HUES48 (cell line): ENCODE measurements at regions not wholly inside any gene's neighbourhood (a gene's known extent, or its start where the extent isn't known, plus 50 kb on each side); places are given as distances from the start of the nearest gene placed in this dataset.

Experiments
- H3K27ac ChIP-seq: one replicate; pipeline ENCODE4 v1.7.0; 2013; ENCODE audit warnings: low read depth, low read length, inconsistent platforms
- H3K27me3 ChIP-seq: 2 replicates; pipeline ENCODE4 v1.6.1; 2013; ENCODE audit warnings: mild to moderate bottlenecking, low read length; ENCODE audit not compliant: control insufficient read depth, insufficient read depth
- H3K36me3 ChIP-seq: 2 replicates; pipeline ENCODE4 v1.6.1; 2013; ENCODE audit warnings: low read length; ENCODE audit not compliant: control insufficient read depth, insufficient read depth
- H3K4me1 ChIP-seq: 2 replicates; pipeline ENCODE4 v1.6.1; 2013; ENCODE audit warnings: mild to moderate bottlenecking, low read length; ENCODE audit not compliant: control insufficient read depth, insufficient read depth
- H3K4me3 ChIP-seq: 2 replicates; pipeline ENCODE4 v1.5.1; 2013; ENCODE audit warnings: mild to moderate bottlenecking, low read depth, low read length
- H3K9ac ChIP-seq: 2 replicates; pipeline ENCODE4 v1.6.1; 2013; ENCODE audit warnings: mild to moderate bottlenecking, low read depth, low read length, moderate library complexity
- H3K9me3 ChIP-seq: 2 replicates; pipeline ENCODE4 v1.6.1; 2013; ENCODE audit warnings: low read length; ENCODE audit not compliant: control insufficient read depth, insufficient read depth

DNA sequence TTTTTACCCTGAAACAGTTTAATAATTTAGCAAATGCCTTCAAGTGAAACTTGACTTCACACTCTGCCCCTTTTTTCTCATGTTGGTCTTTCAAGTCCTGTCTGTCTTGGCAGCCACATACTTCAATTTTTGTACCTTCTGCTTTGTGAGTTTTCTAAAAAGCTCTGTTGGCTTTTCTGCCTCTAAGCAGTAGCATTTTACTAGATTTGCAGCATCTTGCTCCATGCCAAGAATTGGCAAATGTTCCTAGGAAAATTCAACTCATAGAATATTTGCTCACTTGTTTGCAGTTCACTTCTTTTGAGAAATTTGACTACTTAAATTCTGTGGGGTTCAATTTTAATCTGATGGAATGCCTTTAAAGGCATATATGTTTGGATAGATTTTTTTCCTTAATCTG is 59.2 kb downstream of the FAM47A start:
- no peaks in the 10 kb centered on the region for H3K27me3 ChIP-seq
- H3K9me3 ChIP-seq: no peaks in the 10 kb centered on the region
- no peak overlapping the region for H3K4me3 ChIP-seq
- H3K36me3 ChIP-seq: no peaks in the 10 kb centered on the region
- no peak overlapping the region for H3K9ac ChIP-seq
- H3K4me1 ChIP-seq: no peaks in the 10 kb centered on the region
- no peak overlapping the region for H3K27ac ChIP-seq

- no peaks in the 10 kb centered on the region for H3K9me3 ChIP-seq
- H3K4me3 ChIP-seq: no peak overlapping the region
- H3K9ac ChIP-seq: no peak overlapping the region
- peaks cover 6% of the 10 kb centered on the region; the same call in 1 of the 2 replicates for H3K4me1 ChIP-seq
- H3K27ac ChIP-seq: no peak overlapping the region
- H3K27me3 ChIP-seq: no peaks in the 10 kb centered on the region
- no peaks in the 10 kb centered on the region for H3K36me3 ChIP-seq
Observed at GRCh38 chrX:34063616-34064015, 68.5 kb downstream of the FAM47A start.

GRCh38 chrX:34058005-34058404 is 74.1 kb downstream of the FAM47A start:
- Histone ChIP-seq H3K9me3 (no peaks in the 10 kb centered on the region), H3K27me3 (no peaks in the 10 kb centered on the region), H3K36me3 (no peaks in the 10 kb centered on the region), H3K9ac (no peak overlapping the region), H3K4me3 (no peak overlapping the region), H3K4me1 (peaks cover 19% of the 10 kb centered on the region), H3K27ac (no peak overlapping the region)

DNA sequence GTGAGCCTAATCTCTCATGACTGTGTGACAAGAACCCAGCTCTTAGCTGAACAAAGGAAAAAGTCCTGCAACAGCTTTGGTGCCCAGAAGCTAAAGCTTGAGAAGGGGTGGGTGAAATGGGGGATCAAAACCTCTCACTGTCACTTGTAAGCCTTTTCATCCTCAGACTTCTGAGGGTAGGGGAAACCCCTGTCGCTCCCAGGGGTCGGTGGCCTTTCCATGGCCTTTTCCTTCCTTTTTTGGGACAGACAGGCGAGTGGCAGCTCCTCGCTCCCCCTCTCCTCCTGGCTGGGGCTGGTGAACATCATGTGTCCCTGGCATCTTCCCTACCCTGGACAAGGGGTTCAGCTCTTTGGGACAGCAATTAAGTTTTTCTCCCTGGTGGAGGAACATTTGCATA is 78.2 kb downstream of the FAM47A start:
- no peak overlapping the region for H3K4me3 ChIP-seq
- no peaks in the 10 kb centered on the region for H3K9me3 ChIP-seq
- H3K9ac ChIP-seq: no peak overlapping the region
- no peaks in the 10 kb centered on the region for H3K36me3 ChIP-seq
- peak overlapping the region; percentile 27 for H3K27ac ChIP-seq
- peaks cover 25% of the 10 kb centered on the region for H3K4me1 ChIP-seq
- H3K27me3 ChIP-seq: no peaks in the 10 kb centered on the region
